HEK293 (cell line): ENCODE measurements at regions not wholly inside any gene's neighbourhood (a gene's known extent, or its start where the extent isn't known, plus 50 kb on each side); places are given as distances from the start of the nearest gene placed in this dataset.

Experiments used
- CTCF ChIA-PET: fragments of 350-600 bp; formaldehyde crosslinking; extraction: SDS; loops from one replicate; lab custom pipeline; 2021; ENCODE audit warnings: antibody characterized with exemption; lab: Yijun Ruan, JAX
- POLR2A ChIA-PET: fragments of 300-600 bp; formaldehyde crosslinking; extraction: SDS; loops from one replicate; lab custom pipeline; 2020; ENCODE audit warnings: antibody characterized with exemption, inconsistent platforms; lab: Yijun Ruan, JAX
- H3K27ac ChIP-seq: fragments of 200-500 bp; sonication (Bioruptor generic); 2 replicates; pipeline ENCODE4 v1.5.1; 2014; ENCODE audit warnings: low read depth, low read length, control low read depth, inconsistent platforms; ENCODE audit errors: extremely low read depth
- H3K36me3 ChIP-seq, 2 experiments: fragments of 200-500 bp in 1 of 2; sonication (Bioruptor generic) in 1 of 2; 1 replicate in 1 of 2; 2 replicates in 1 of 2; pipeline ENCODE4 v1.5.1; 2014 to 2017; ENCODE audit warnings: inconsistent platforms in 2 of 2, low read length in 2 of 2; ENCODE audit not compliant: control insufficient read depth in 2 of 2, insufficient read depth in 1 of 2
- H3K4me1 ChIP-seq: fragments of 200-500 bp; sonication (Bioruptor generic); 2 replicates; pipeline ENCODE4 v1.5.1; 2014; ENCODE audit warnings: mild to moderate bottlenecking, low read length, inconsistent platforms; ENCODE audit not compliant: control insufficient read depth, insufficient read depth
- H3K4me3 ChIP-seq: 2 replicates; pipeline ENCODE4 v1.5.1; 2011; ENCODE audit warnings: low read depth, mild to moderate bottlenecking, control low read depth, low read length, moderate library complexity
- H3K9me3 ChIP-seq: fragments of 200-500 bp; sonication (Bioruptor generic); 2 replicates; pipeline ENCODE4 v1.5.1; 2014; ENCODE audit warnings: low read depth, low read length, inconsistent platforms; ENCODE audit not compliant: control insufficient read depth, insufficient read depth
- BCL11A ChIP-seq: fragments of 450-650 bp; formaldehyde crosslinking; IDR thresholded peaks from 2 replicates; pipeline ENCODE4 v1.5.1; 2016; ENCODE audit warnings: low read depth, missing biosample characterization, missing genetic modification characterization
- GLIS2 ChIP-seq: fragments of 450-650 bp; formaldehyde crosslinking; IDR thresholded peaks from 2 replicates; pipeline ENCODE4 v1.5.1; 2016; ENCODE audit warnings: missing biosample characterization, missing genetic modification characterization
- HOXC10 ChIP-seq: sonication (generic); formaldehyde crosslinking; IDR thresholded peaks from 2 replicates; pipeline ENCODE4 v1.8.1; 2023; ENCODE audit warnings: mild to moderate bottlenecking, missing genetic modification reagents
- KLF16 ChIP-seq: fragments of 450-650 bp; formaldehyde crosslinking; IDR thresholded peaks from 2 replicates; pipeline ENCODE4 v1.5.1; 2017; ENCODE audit warnings: missing biosample characterization, missing genetic modification characterization
- SCRT1 ChIP-seq: fragments of 450-650 bp; formaldehyde crosslinking; IDR thresholded peaks from 2 replicates; pipeline ENCODE4 v1.5.1; 2016; ENCODE audit warnings: missing biosample characterization, missing genetic modification characterization, borderline replicate concordance
- ZBTB8A ChIP-seq: fragments of 450-650 bp; formaldehyde crosslinking; IDR thresholded peaks from 2 replicates; pipeline ENCODE4 v1.5.1; 2016; ENCODE audit warnings: missing biosample characterization, missing genetic modification characterization
- ZEB2 ChIP-seq: fragments of 450-650 bp; formaldehyde crosslinking; IDR thresholded peaks from 2 replicates; pipeline ENCODE4 v1.5.1; 2016; ENCODE audit warnings: missing biosample characterization, missing genetic modification characterization
- ZFP37 ChIP-seq: fragments of 450-650 bp; formaldehyde crosslinking; IDR thresholded peaks from 2 replicates; pipeline ENCODE4 v1.5.1; 2016; ENCODE audit warnings: missing biosample characterization, missing genetic modification characterization
- ZIC2 ChIP-seq: fragments of 450-650 bp; formaldehyde crosslinking; IDR thresholded peaks from 2 replicates; pipeline ENCODE4 v1.5.1; 2016; ENCODE audit warnings: missing biosample characterization, missing genetic modification characterization
- ZNF114 ChIP-seq: fragments of 450-650 bp; formaldehyde crosslinking; IDR thresholded peaks from 2 replicates; pipeline ENCODE4 v1.5.0; 2017; ENCODE audit warnings: missing biosample characterization, missing genetic modification characterization
- ZNF121 ChIP-seq: fragments of 450-650 bp; formaldehyde crosslinking; IDR thresholded peaks from 2 replicates; pipeline ENCODE4 v1.5.1; 2016; ENCODE audit warnings: missing biosample characterization, missing genetic modification characterization
- ZNF155 ChIP-seq: fragments of 450-650 bp; formaldehyde crosslinking; IDR thresholded peaks from 2 replicates; pipeline ENCODE4 v1.5.1; 2016; ENCODE audit warnings: missing biosample characterization, missing genetic modification characterization
- ZNF239 ChIP-seq: fragments of 450-650 bp; formaldehyde crosslinking; IDR thresholded peaks from 2 replicates; pipeline ENCODE4 v1.5.1; 2016; ENCODE audit warnings: missing biosample characterization, missing genetic modification characterization
- ZNF302 ChIP-seq: fragments of 450-650 bp; formaldehyde crosslinking; IDR thresholded peaks from 2 replicates; pipeline ENCODE4 v1.5.1; 2016; ENCODE audit warnings: missing biosample characterization, missing genetic modification characterization, low read depth
- ZNF341 ChIP-seq: fragments of 450-650 bp; formaldehyde crosslinking; IDR thresholded peaks from 2 replicates; pipeline ENCODE4; 2016; ENCODE audit warnings: low read depth, missing biosample characterization, missing genetic modification characterization
- ZNF433 ChIP-seq: fragments of 450-650 bp; formaldehyde crosslinking; IDR thresholded peaks from 2 replicates; pipeline ENCODE4 v1.5.1; 2016; ENCODE audit warnings: missing biosample characterization, missing genetic modification characterization, low read depth
- ZNF473 ChIP-seq: fragments of 450-650 bp; formaldehyde crosslinking; IDR thresholded peaks from 2 replicates; pipeline ENCODE4 v1.5.1; 2017; ENCODE audit warnings: missing biosample characterization, missing genetic modification characterization
- ZNF501 ChIP-seq: fragments of 450-650 bp; formaldehyde crosslinking; IDR thresholded peaks from 2 replicates; pipeline ENCODE4 v1.5.1; 2016; ENCODE audit warnings: missing biosample characterization, missing genetic modification characterization
- ZNF544 ChIP-seq: fragments of 450-650 bp; formaldehyde crosslinking; IDR thresholded peaks from 2 replicates; pipeline ENCODE4 v1.5.0; 2017; ENCODE audit warnings: missing biosample characterization, missing genetic modification characterization
- ZNF558 ChIP-seq: fragments of 450-650 bp; formaldehyde crosslinking; IDR thresholded peaks from 2 replicates; pipeline ENCODE4 v1.5.1; 2016; ENCODE audit warnings: missing biosample characterization, missing genetic modification characterization
- ZNF585B ChIP-seq: fragments of 450-650 bp; formaldehyde crosslinking; IDR thresholded peaks from 2 replicates; pipeline ENCODE4 v1.5.1; 2016; ENCODE audit warnings: missing biosample characterization, missing genetic modification characterization
- ZNF624 ChIP-seq: fragments of 450-650 bp; formaldehyde crosslinking; IDR thresholded peaks from 2 replicates; pipeline ENCODE4 v1.5.1; 2017; ENCODE audit warnings: missing biosample characterization, missing genetic modification characterization
- ZNF664 ChIP-seq: fragments of 450-650 bp; formaldehyde crosslinking; IDR thresholded peaks from 2 replicates; pipeline ENCODE4 v1.5.1; 2016; ENCODE audit warnings: missing biosample characterization, missing genetic modification characterization
- ZNF701 ChIP-seq: fragments of 450-650 bp; formaldehyde crosslinking; IDR thresholded peaks from 2 replicates; pipeline ENCODE4 v1.5.1; 2016; ENCODE audit warnings: missing biosample characterization, missing genetic modification characterization
- ZNF792 ChIP-seq: fragments of 450-650 bp; formaldehyde crosslinking; IDR thresholded peaks from 2 replicates; pipeline ENCODE4 v1.5.1; 2016; ENCODE audit warnings: missing biosample characterization, missing genetic modification characterization
- ZSCAN18 ChIP-seq: fragments of 450-650 bp; formaldehyde crosslinking; IDR thresholded peaks from 2 replicates; pipeline ENCODE4 v1.5.1; 2016; ENCODE audit warnings: missing biosample characterization, missing genetic modification characterization
- ZSCAN30 ChIP-seq: fragments of 450-650 bp; IDR thresholded peaks from 2 replicates; pipeline ENCODE4 v1.5.1; 2018; ENCODE audit warnings: missing biosample characterization, mild to moderate bottlenecking, missing genetic modification characterization, moderate library complexity
- ZSCAN5A ChIP-seq: fragments of 450-650 bp; formaldehyde crosslinking; IDR thresholded peaks from 2 replicates; pipeline ENCODE4 v1.5.1; 2016; ENCODE audit warnings: missing biosample characterization, missing genetic modification characterization

DNA sequence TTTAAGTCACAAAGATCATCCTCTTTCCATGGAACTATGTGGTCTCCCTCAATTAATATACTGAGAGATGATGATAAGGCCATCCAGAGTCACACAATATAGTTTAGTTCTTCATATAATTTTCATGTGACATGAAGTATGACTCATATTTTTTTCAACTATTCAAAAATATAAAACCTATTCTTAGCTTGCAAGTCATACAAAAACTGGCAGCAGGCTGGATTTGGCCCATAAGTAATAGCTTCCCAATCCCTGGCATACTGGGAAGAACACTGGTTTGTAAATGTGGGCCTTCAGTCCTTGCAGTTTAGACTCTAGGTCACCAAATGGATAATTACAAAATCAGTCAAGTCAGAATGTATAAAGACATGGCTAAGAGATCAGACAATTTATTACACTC, 356.6 kb downstream of the PPP1R3A start:
- ChIA-PET POLR2A (no interaction called here), CTCF (interaction anchor here (0.7 kb wide), 2 partner anchors 14 to 20 kb away, joined by 3 read pairs; no protein-coding TSS in a partner anchor)
- Histone ChIP-seq H3K4me3 (no peak overlapping the region), H3K27ac (no peak overlapping the region), H3K36me3 (no peaks in the 10 kb centered on the region), H3K9me3 (no peaks in the 10 kb centered on the region), H3K4me1 (no peaks in the 10 kb centered on the region)
- no peak for TF ChIP-seq ZNF121 (tag by site-specific recombination)
- no peak for TF ChIP-seq ZNF433
- TF ChIP-seq ZNF585B (tag by site-specific recombination): no peak
- no peak for TF ChIP-seq ZIC2 (tag by site-specific recombination)
- no peak for TF ChIP-seq HOXC10 (CRISPR knock-in tag)
- TF ChIP-seq ZSCAN18: no peak
- TF ChIP-seq ZFP37: no peak
- TF ChIP-seq BCL11A (tag by site-specific recombination): no peak
- no peak for TF ChIP-seq ZSCAN30 (tag by site-specific recombination)
- TF ChIP-seq SCRT1 (tag by site-specific recombination): no peak
- no peak for TF ChIP-seq ZNF544 (tag by site-specific recombination)
- TF ChIP-seq ZNF239: no peak
- TF ChIP-seq ZSCAN5A (tag by site-specific recombination): no peak

DNA sequence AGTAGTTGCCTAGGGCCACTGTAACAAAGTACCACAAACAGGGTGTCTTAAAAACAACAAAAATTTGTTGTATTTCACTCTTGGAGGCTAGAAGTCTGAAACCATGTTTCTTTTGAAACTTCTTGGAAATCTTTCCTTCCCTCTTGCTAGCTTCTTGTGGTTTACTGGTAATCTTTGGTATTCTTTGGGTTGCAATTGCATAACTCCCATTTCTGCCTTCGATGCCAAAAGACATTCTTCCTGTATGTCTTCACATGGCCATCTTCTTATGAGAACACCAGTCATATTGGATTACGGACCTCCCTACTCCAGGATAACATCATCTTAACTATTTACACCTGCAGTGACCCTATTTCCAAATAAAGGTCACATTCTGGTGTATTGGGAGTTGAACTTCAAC, 357.4 kb downstream of the PPP1R3A start:
- Histone ChIP-seq H3K36me3 (no peaks in the 10 kb centered on the region), H3K27ac (no peak overlapping the region), H3K4me3 (no peak overlapping the region), H3K4me1 (no peaks in the 10 kb centered on the region), H3K9me3 (no peaks in the 10 kb centered on the region)
- ChIA-PET CTCF (no interaction called here), POLR2A (no interaction called here)
- TF ChIP-seq KLF16: no peak
- no peak for TF ChIP-seq ZNF624 (tag by site-specific recombination)
- TF ChIP-seq ZNF114 (tag by site-specific recombination): no peak
- TF ChIP-seq ZEB2 (tag by site-specific recombination): no peak
- no peak for TF ChIP-seq ZNF501 (tag by site-specific recombination)
- no peak for TF ChIP-seq ZNF701
- no peak for TF ChIP-seq ZNF239
- TF ChIP-seq GLIS2 (tag by site-specific recombination): no peak
- TF ChIP-seq ZNF473: no peak
- TF ChIP-seq ZNF558 (tag by site-specific recombination): no peak
- no peak for TF ChIP-seq ZNF155 (tag by site-specific recombination)
- TF ChIP-seq ZNF302 (tag by site-specific recombination): no peak
- no peak for TF ChIP-seq ZBTB8A (tag by site-specific recombination)
- no peak for TF ChIP-seq ZNF664 (tag by site-specific recombination)
- TF ChIP-seq ZNF341 (tag by site-specific recombination): no peak
- TF ChIP-seq ZNF792 (tag by site-specific recombination): no peak
